Adrenal gland (tissue), 9 donors: ENCODE measurements at regions not wholly inside any gene's neighbourhood (a gene's known extent, or its start where the extent isn't known, plus 50 kb on each side); places are given as distances from the start of the nearest gene placed in this dataset.

Source experiments
- DNase-seq, 7 donors: peaks; one replicate each; pipeline ENCODE4 v3.0.0-alpha.2; 2019 to 2020
- H3K27ac ChIP-seq, 5 donors: fragments of 200-600 bp; sonication (generic) in 4 of 5; 1 replicate in 3 of 5; 2 replicates in 2 of 5; pipeline versions ENCODE4 v1.5.1 to v1.8.0; 2016 to 2020; ENCODE audit warnings: mild to moderate bottlenecking in 1 of 5
- H3K27me3 ChIP-seq: fragments of 200-600 bp; 2 replicates; pipeline ENCODE4 v1.8.0; 2021
- H3K36me3 ChIP-seq, 2 donors: fragments of 200-600 bp; replicated peaks in 1 of 2; 1 replicate in 1 of 2; 2 replicates in 1 of 2; pipeline versions ENCODE4 v1.5.1 to v1.8.0; 2018 to 2022
- H3K4me1 ChIP-seq, 2 donors: fragments of 200-600 bp; replicated peaks in 1 of 2; 1 replicate in 1 of 2; 2 replicates in 1 of 2; pipeline versions ENCODE4 v1.5.1 to v1.8.0; 2018 to 2021
- H3K4me3 ChIP-seq, 4 donors: fragments of 200-600 bp; sonication (generic) in 3 of 4; one replicate each; pipeline ENCODE4 v1.5.1; 2016 to 2018
- H3K9me3 ChIP-seq, 3 donors: fragments of 200-600 bp; sonication (generic) in 1 of 3; replicated peaks in 1 of 3; 1 replicate in 2 of 3; 2 replicates in 1 of 3; pipeline versions ENCODE4 v1.5.1 to v1.8.0; 2016 to 2021
- CTCF ChIP-seq, 6 experiments: fragments of 450-650 bp in 4 of 6; fragments of 200-600 bp in 2 of 6; sonication (generic) in 1 of 6; IDR thresholded peaks; 1 replicate in 5 of 6; 2 replicates in 1 of 6; pipeline versions ENCODE4 v1.5.1 to v1.8.0; 2016 to 2021; ENCODE audit warnings: antibody characterized with exemption in 6 of 6, mild to moderate bottlenecking in 2 of 6, moderate library complexity in 1 of 6
- POLR2A ChIP-seq, 2 donors: fragments of 450-650 bp; IDR thresholded peaks; one replicate each; pipeline ENCODE4 v1.6.1; 2017; ENCODE audit warnings: antibody characterized with exemption in 2 of 2, mild to moderate bottlenecking in 2 of 2, moderate library complexity in 1 of 2
- WGBS, 4 donors: extraction: QIAGEN DNeasy Blood & Tissue Kit in 2 of 4; methylation state at CpG; one replicate each; pipeline versions ENCODE4 v1.1.5 to v1.1.7; 2013 to 2017; 5-methylcytosine and 5-hydroxymethylcytosine counted together
- intact Hi-C, 2 donors: fragments of 100-400 bp; cut with DNase I; formaldehyde crosslinking; loops; one replicate each; pipeline versions ENCODE4 v1.14.1 to v1.15.0; 2022 to 2023
- donor health status: healthy with polysubstance abuse.
- donor health status: Bipolar disorder and iron deficiency.
- donor health status: DM: yes; HTN: yes; CAD: no.
- donor health status: DM: no; HTN: no; CAD: no.
- donor health status: DM: no; HTN: no; CAD: no.

- no peaks in the 10 kb centered on the region for H3K4me1 ChIP-seq
- TF ChIP-seq POLR2A (IDR thresholded peaks at IDR 0.05) (no peak), CTCF (IDR thresholded peaks at IDR 0.05) (no peak)
- no peaks in the 10 kb centered on the region for H3K9me3 ChIP-seq
- H3K27me3 ChIP-seq = no peaks in the 10 kb centered on the region
- WGBS, 4 donors = 94 to 99% (median 96%) methylated on average over 1 of the region's 1 CpG
- H3K27ac ChIP-seq = no peak overlapping the region
- no peak overlapping the region for H3K4me3 ChIP-seq
- no peaks in the 10 kb centered on the region for H3K36me3 ChIP-seq
- intact Hi-C loops = no loop called here
- no peak for DNase-seq
These were observed 219.2 kb upstream of the NFIA start for GRCh38 chr1:60863131-60863530.

- Histone ChIP-seq H3K36me3 (no peaks in the 10 kb centered on the region), H3K4me3 (no peak overlapping the region), H3K27me3 (no peaks in the 10 kb centered on the region), H3K27ac (no peak overlapping the region), H3K9me3 (no peaks in the 10 kb centered on the region), H3K4me1 (no peaks in the 10 kb centered on the region)
- 90 to 92% (median 91%) methylated on average over 5 of the region's 5 CpGs for WGBS, 4 donors
- no peak for TF ChIP-seq CTCF (IDR thresholded peaks at IDR 0.05)
- TF ChIP-seq POLR2A (IDR thresholded peaks at IDR 0.05) = no peak
- DNase-seq = no peak
- intact Hi-C loops = no loop called here
These were observed 220.3 kb upstream of the NFIA start for GRCh38 chr1:60861961-60862567.

GRCh38 chr1:60859111-60859510, 223.2 kb upstream of the NFIA start:
- 75 to 89% (median 84%) methylated on average over 2 of the region's 2 CpGs for WGBS, 4 donors
- H3K4me1 ChIP-seq = no peaks in the 10 kb centered on the region
- no peak for DNase-seq
- TF ChIP-seq CTCF (IDR thresholded peaks at IDR 0.05) = no peak
- no peak overlapping the region for H3K27ac ChIP-seq
- H3K4me3 ChIP-seq = no peak overlapping the region
- intact Hi-C loops = loop anchor here in 1 of 2 donors (10.0 kb wide), 1 partner anchor 186 kb away; no protein-coding TSS in a partner anchor
- H3K36me3 ChIP-seq = no peaks in the 10 kb centered on the region
- no peaks in the 10 kb centered on the region for H3K9me3 ChIP-seq
- H3K27me3 ChIP-seq = no peaks in the 10 kb centered on the region

- no peak for DNase-seq
- 81 to 90% (median 87%) methylated on average over 2 of the region's 2 CpGs for WGBS, 4 donors
- intact Hi-C loops = loop anchor here in 1 of 2 donors (10.0 kb wide), 1 partner anchor 187 kb away; no protein-coding TSS in a partner anchor
- Histone ChIP-seq H3K4me3 (no peak overlapping the region), H3K9me3 (no peaks in the 10 kb centered on the region), H3K27ac (no peak overlapping the region), H3K4me1 (no peaks in the 10 kb centered on the region), H3K27me3 (no peaks in the 10 kb centered on the region), H3K36me3 (no peaks in the 10 kb centered on the region)
- TF ChIP-seq CTCF (IDR thresholded peaks at IDR 0.05) (no peak), POLR2A (IDR thresholded peaks at IDR 0.05) (no peak)
These were observed 224.5 kb upstream of the NFIA start for GRCh38 chr1:60857851-60858250.
